Caco-2 (cell line): ENCODE measurements at regions not wholly inside any gene's neighbourhood (a gene's known extent, or its start where the extent isn't known, plus 50 kb on each side); places are given as distances from the start of the nearest gene placed in this dataset.

ENCODE experiments used
- BruUV-seq: library from RNA; stranded (reverse); fragments of 400-500 nt; replicated peaks from 2 replicates; lab custom pipeline; 2021; lab: Mats Ljungman, UMichigan
- CTCF ChIA-PET: fragments of 300-600 bp; sonication (Branson Sonifier 250); formaldehyde crosslinking; loops from one replicate; lab custom pipeline; 2022; ENCODE audit warnings: antibody characterized with exemption; lab: Charles Lee
- POLR2A ChIA-PET: fragments of 300-600 bp; sonication (Branson Sonifier 250); formaldehyde crosslinking; loops from one replicate; lab custom pipeline; 2022; ENCODE audit warnings: antibody characterized with exemption; lab: Charles Lee
- DNase-seq, 2 experiments: peaks; one replicate each; pipeline versions ENCODE4 v3.0.0 to v3.0.0-alpha.2; 2020 to 2022
- H3K27me3 ChIP-seq: replicated peaks from 2 replicates; pipeline ENCODE4 v1.6.0; 2011; ENCODE audit warnings: low read length; ENCODE audit not compliant: control insufficient read depth, insufficient read depth
- H3K36me3 ChIP-seq: 2 replicates; pipeline ENCODE4 v1.5.1; 2011; ENCODE audit warnings: low read length; ENCODE audit not compliant: control insufficient read depth, insufficient read depth
- H3K4me1 ChIP-seq: fragments of 250-450 bp; sonication (Bioruptor Pico); 2 replicates; pipeline ENCODE4 v1.5.1; 2020; ENCODE audit warnings: mild to moderate bottlenecking
- H3K4me3 ChIP-seq: 2 replicates; pipeline ENCODE4 v1.5.1; 2011; ENCODE audit warnings: low read depth, mild to moderate bottlenecking, control low read depth, low read length
- H3K9me3 ChIP-seq: fragments of 250-450 bp; sonication (Bioruptor Pico); 2 replicates; pipeline ENCODE4 v1.5.1; 2020; ENCODE audit warnings: mild to moderate bottlenecking, moderate library complexity
- H3K27ac Mint-ChIP-seq: one replicate; pipeline ENCODE4 v1.8.0; 2022; ENCODE audit warnings: mixed read lengths; ENCODE audit not compliant: unreplicated experiment
- H3K27me3 Mint-ChIP-seq: one replicate; pipeline ENCODE4 v1.8.0; 2022; ENCODE audit warnings: mixed read lengths; ENCODE audit not compliant: insufficient read depth, unreplicated experiment
- H3K36me3 Mint-ChIP-seq: one replicate; pipeline ENCODE4 v1.8.0; 2022; ENCODE audit warnings: mild to moderate bottlenecking, mixed read lengths; ENCODE audit not compliant: insufficient read depth, unreplicated experiment
- H3K4me1 Mint-ChIP-seq: one replicate; pipeline ENCODE4 v1.8.0; 2022; ENCODE audit warnings: low read depth, mixed read lengths; ENCODE audit not compliant: unreplicated experiment
- H3K4me3 Mint-ChIP-seq: one replicate; pipeline ENCODE4 v1.8.0; 2022; ENCODE audit warnings: mild to moderate bottlenecking, moderate library complexity, mixed read lengths; ENCODE audit not compliant: unreplicated experiment
- H3K9me3 Mint-ChIP-seq: one replicate; pipeline ENCODE4 v1.8.0; 2022; ENCODE audit warnings: mixed read lengths; ENCODE audit not compliant: unreplicated experiment
- intact Hi-C: fragments of 100-400 bp; cut with micrococcal nuclease; formaldehyde crosslinking; loops from one replicate; pipeline ENCODE4 v1.10.0; 2022; ENCODE audit not compliant: unreplicated experiment
- TF ChIP-seq, protein P1 (sequence below), 2 experiments: fragments of 200-600 bp in 1 of 2; IDR thresholded peaks; 1 replicate in 1 of 2; 2 replicates in 1 of 2; pipeline versions ENCODE4 v1.5.1 to v1.8.0; 2011 to 2022; ENCODE audit warnings: antibody characterized with exemption in 1 of 2, control low read depth in 1 of 2, inconsistent platforms in 1 of 2, low read depth in 1 of 2, low read length in 1 of 2, mild to moderate bottlenecking in 1 of 2, moderate library complexity in 1 of 2; ENCODE audit not compliant: insufficient read depth in 1 of 2, severe bottlenecking in 1 of 2, unreplicated experiment in 1 of 2

DNA sequence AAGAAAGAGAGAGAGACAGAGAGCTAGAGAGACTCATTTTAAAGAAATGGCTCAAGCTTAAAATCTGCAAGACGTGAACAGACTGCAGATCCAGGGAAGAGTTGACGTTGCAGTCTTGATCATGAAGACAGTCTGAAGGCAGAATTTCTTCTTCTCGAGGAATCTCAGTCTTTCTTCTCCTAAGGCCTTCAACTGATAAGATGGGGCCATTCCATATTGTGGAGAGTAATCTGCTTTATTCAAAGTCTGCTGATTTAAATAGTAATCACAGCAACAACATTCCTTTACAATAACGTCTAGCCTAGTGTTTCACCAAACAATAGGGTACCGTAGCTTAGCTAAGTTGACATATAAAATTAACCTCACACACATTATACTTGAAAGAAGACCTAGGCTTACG is 208.4 kb upstream of the ADAMTS3 start:
- H3K27me3 Mint-ChIP-seq, result no peaks in the 10 kb centered on the region
- Histone ChIP-seq H3K4me1 (no peaks in the 10 kb centered on the region), H3K9me3 (no peaks in the 10 kb centered on the region), H3K4me3 (no peak overlapping the region), H3K36me3 (no peaks in the 10 kb centered on the region), H3K27me3 (no peaks in the 10 kb centered on the region)
- H3K4me3 Mint-ChIP-seq, result no peak overlapping the region
- ChIA-PET CTCF (no interaction called here), POLR2A (no interaction called here)
- TF ChIP-seq, protein P1, sequence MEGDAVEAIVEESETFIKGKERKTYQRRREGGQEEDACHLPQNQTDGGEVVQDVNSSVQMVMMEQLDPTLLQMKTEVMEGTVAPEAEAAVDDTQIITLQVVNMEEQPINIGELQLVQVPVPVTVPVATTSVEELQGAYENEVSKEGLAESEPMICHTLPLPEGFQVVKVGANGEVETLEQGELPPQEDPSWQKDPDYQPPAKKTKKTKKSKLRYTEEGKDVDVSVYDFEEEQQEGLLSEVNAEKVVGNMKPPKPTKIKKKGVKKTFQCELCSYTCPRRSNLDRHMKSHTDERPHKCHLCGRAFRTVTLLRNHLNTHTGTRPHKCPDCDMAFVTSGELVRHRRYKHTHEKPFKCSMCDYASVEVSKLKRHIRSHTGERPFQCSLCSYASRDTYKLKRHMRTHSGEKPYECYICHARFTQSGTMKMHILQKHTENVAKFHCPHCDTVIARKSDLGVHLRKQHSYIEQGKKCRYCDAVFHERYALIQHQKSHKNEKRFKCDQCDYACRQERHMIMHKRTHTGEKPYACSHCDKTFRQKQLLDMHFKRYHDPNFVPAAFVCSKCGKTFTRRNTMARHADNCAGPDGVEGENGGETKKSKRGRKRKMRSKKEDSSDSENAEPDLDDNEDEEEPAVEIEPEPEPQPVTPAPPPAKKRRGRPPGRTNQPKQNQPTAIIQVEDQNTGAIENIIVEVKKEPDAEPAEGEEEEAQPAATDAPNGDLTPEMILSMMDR (IDR thresholded peaks at IDR 0.05; ENCODE audit: insufficient read depth in 1 of 2, low read depth in 1 of 2, low read length in 1 of 2, severe bottlenecking in 1 of 2, unreplicated experiment in 1 of 2), result no peak
- no peak for DNase-seq
- no peaks in the 10 kb centered on the region for H3K9me3 Mint-ChIP-seq
- H3K36me3 Mint-ChIP-seq, result no peaks in the 10 kb centered on the region
- H3K27ac Mint-ChIP-seq, result no peak overlapping the region
- BruUV-seq, result no TSS peak
- peaks cover 8% of the 10 kb centered on the region for H3K4me1 Mint-ChIP-seq
- intact Hi-C loops, result no loop called here

DNA sequence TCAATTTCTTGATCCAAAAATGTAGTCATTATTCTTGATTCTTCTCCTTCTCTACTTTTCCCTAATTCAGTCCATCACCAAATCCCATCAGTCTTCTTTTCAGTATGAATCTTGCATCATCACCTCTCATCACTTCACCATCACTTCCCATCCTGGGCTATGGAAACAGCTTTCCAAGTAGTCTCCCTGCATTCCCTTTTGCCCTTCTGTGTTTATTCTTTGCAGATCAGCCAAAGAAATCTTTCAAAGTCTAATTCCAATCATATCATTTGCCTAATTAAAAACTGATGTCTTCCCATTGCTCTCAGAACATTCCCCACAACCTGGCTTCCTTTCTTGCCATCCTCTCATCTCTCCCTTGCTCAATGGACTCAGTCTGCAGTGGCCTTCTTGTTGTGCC is 201.7 kb upstream of the ADAMTS3 start:
- no peak for DNase-seq
- no peaks in the 10 kb centered on the region for H3K27me3 Mint-ChIP-seq
- no peaks in the 10 kb centered on the region for H3K4me1 ChIP-seq
- intact Hi-C loops, result no loop called here
- CTCF ChIA-PET, result no interaction called here
- H3K4me1 Mint-ChIP-seq, result no peaks in the 10 kb centered on the region
- H3K27me3 ChIP-seq, result no peaks in the 10 kb centered on the region
- H3K36me3 Mint-ChIP-seq, result no peaks in the 10 kb centered on the region
- no peak overlapping the region for H3K4me3 Mint-ChIP-seq
- no peak overlapping the region for H3K4me3 ChIP-seq
- BruUV-seq, result no TSS peak
- no peaks in the 10 kb centered on the region for H3K36me3 ChIP-seq
- no peaks in the 10 kb centered on the region for H3K9me3 Mint-ChIP-seq
- POLR2A ChIA-PET, result no interaction called here
- no peak overlapping the region for H3K27ac Mint-ChIP-seq
- H3K9me3 ChIP-seq, result no peaks in the 10 kb centered on the region
- TF ChIP-seq, protein P1 (IDR thresholded peaks at IDR 0.05; ENCODE audit: insufficient read depth in 1 of 2, low read depth in 1 of 2, low read length in 1 of 2, severe bottlenecking in 1 of 2, unreplicated experiment in 1 of 2), result no peak

DNA sequence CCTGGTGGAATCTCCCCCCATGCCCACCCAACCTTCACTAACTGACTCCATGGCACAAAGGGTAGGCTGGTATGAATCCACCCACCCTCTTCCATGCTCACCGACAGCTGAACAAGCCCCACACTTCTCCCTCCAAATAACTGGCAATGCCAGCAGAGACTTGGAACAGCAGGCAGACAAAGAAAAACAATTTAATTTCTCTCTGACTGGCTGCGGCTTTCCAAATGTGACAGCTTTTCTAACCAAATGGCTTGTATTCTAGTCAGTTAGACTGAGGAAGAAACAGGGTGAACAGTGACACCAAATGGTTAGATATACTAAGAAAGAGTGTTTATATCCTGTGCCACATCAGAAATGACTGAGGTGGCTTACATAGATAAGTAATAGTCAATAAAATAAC is 199.3 kb upstream of the ADAMTS3 start:
- Histone ChIP-seq H3K9me3 (no peaks in the 10 kb centered on the region), H3K36me3 (no peaks in the 10 kb centered on the region), H3K4me3 (no peak overlapping the region), H3K27me3 (no peaks in the 10 kb centered on the region), H3K4me1 (no peaks in the 10 kb centered on the region)
- Mint-ChIP-seq H3K27me3 (peaks cover 4% of the 10 kb centered on the region), H3K4me3 (no peak overlapping the region), H3K9me3 (no peaks in the 10 kb centered on the region), H3K4me1 (no peaks in the 10 kb centered on the region), H3K36me3 (no peaks in the 10 kb centered on the region), H3K27ac (no peak overlapping the region)
- DNase-seq, result no peak
- no TSS peak for BruUV-seq
- ChIA-PET POLR2A (no interaction called here), CTCF (no interaction called here)
- intact Hi-C loops, result no loop called here
- TF ChIP-seq, protein P1 (IDR thresholded peaks at IDR 0.05; ENCODE audit: insufficient read depth in 1 of 2, low read depth in 1 of 2, low read length in 1 of 2, severe bottlenecking in 1 of 2, unreplicated experiment in 1 of 2), result no peak
